Large intestine (tissue), 3 donors: ENCODE measurements at regions not wholly inside any gene's neighbourhood (a gene's known extent, or its start where the extent isn't known, plus 50 kb on each side); places are given as distances from the start of the nearest gene placed in this dataset.

ENCODE experiments used
- DNase-seq, 2 donors: peaks; one replicate each; pipeline versions ENCODE4 v3.0.0 to v3.0.0-alpha.2; 2013
- H3K27ac ChIP-seq: one replicate; pipeline ENCODE4 v1.5.1; 2013; ENCODE audit warnings: low read length
- H3K27me3 ChIP-seq: 2 replicates; pipeline ENCODE4 v1.6.1; 2013; ENCODE audit warnings: low read length; ENCODE audit not compliant: control insufficient read depth, insufficient read depth
- H3K36me3 ChIP-seq: 2 replicates; pipeline ENCODE4 v1.6.1; 2013; ENCODE audit warnings: low read length; ENCODE audit not compliant: control insufficient read depth, insufficient read depth
- H3K4me1 ChIP-seq: one replicate; pipeline ENCODE4 v1.6.1; 2013; ENCODE audit warnings: low read length; ENCODE audit not compliant: control insufficient read depth, insufficient read depth
- H3K4me3 ChIP-seq: one replicate; pipeline ENCODE4 v1.5.1; 2013; ENCODE audit warnings: low read length
- H3K9me3 ChIP-seq: one replicate; pipeline ENCODE4 v1.6.1; 2013; ENCODE audit warnings: mild to moderate bottlenecking, low read depth, low read length, moderate library complexity; ENCODE audit not compliant: control insufficient read depth
- WGBS: methylation state at CpG from one replicate; pipeline ENCODE4 v1.1.5; 2013; ENCODE audit warnings: low lambda C conversion rate; ENCODE audit not compliant: insufficient coverage; 5-methylcytosine and 5-hydroxymethylcytosine counted together

DNA sequence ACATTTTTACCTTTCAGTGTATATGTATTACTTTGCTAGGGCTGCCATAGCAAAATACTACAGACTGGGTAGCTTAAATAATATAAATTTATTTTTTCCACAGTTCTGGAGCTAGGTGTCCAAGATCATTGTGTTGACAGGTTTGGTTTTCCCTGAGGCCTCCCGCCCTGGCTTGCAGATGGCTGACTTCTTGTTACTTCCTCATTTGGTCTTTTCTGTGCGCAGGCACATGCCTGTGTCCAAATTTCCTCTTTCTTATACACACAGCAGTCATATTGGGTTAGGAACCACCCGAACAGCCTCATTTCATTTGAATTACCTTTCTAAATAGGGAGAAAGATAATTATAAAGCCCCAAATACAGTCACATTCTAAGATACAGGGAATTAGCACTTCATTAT, 521.6 kb upstream of the SORCS1 start:
- H3K27ac ChIP-seq: no peak overlapping the region
- WGBS: 83% methylated on average over 1 of the region's 3 CpGs
- no peaks in the 10 kb centered on the region for H3K27me3 ChIP-seq
- DNase-seq: no peak
- no peaks in the 10 kb centered on the region for H3K9me3 ChIP-seq
- no peaks in the 10 kb centered on the region for H3K4me1 ChIP-seq
- no peak overlapping the region for H3K4me3 ChIP-seq
- H3K36me3 ChIP-seq: no peaks in the 10 kb centered on the region

DNA sequence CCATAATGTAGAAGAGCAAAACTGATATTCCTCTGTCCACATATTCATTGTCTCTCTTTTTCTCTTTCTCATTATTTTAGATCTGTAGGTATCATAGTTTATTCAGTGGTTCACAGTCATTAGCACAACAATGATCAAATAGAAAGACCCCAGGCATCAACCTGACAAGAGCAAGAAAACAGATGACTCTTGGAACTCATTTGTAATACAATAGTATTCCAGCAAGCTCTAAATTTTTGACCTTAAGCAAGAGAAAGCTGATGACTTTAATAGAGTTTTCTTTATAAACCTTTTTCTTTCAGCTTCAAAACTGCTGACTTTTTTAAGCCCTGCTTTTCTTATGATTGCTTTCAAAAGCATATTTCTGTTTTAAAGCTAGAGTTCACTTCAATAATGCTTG, 507.5 kb upstream of the SORCS1 start:
- Histone ChIP-seq H3K4me3 (no peak overlapping the region), H3K4me1 (no peaks in the 10 kb centered on the region), H3K36me3 (no peaks in the 10 kb centered on the region), H3K27me3 (no peaks in the 10 kb centered on the region), H3K27ac (no peak overlapping the region), H3K9me3 (no peaks in the 10 kb centered on the region)
- no peak for DNase-seq

DNA sequence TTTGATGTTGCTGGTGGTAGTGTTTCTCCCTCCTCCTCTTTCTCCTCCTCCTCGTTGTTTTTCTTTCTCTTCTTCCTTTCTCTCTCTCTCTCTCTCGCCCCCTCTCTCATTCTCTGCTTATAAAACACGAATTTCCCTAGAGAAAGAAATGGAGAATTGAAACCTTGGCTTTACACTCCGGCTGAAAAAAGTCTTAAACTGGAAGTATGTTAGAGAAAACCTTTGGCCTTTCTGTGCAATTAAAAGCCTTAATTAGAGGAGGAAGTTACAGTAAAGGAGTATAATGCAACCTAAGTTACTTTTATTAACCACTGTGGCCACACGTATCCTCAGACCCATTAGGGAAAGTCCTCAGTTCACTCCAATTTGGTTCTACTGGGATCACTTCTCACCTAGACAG, 501.7 kb upstream of the SORCS1 start:
- 81% methylated on average over 4 of the region's 5 CpGs for WGBS
- DNase-seq: no peak
- no peaks in the 10 kb centered on the region for H3K27me3 ChIP-seq
- H3K4me1 ChIP-seq: no peaks in the 10 kb centered on the region
- no peak overlapping the region for H3K4me3 ChIP-seq
- H3K36me3 ChIP-seq: no peaks in the 10 kb centered on the region
- no peak overlapping the region for H3K27ac ChIP-seq
- H3K9me3 ChIP-seq: no peaks in the 10 kb centered on the region

DNA sequence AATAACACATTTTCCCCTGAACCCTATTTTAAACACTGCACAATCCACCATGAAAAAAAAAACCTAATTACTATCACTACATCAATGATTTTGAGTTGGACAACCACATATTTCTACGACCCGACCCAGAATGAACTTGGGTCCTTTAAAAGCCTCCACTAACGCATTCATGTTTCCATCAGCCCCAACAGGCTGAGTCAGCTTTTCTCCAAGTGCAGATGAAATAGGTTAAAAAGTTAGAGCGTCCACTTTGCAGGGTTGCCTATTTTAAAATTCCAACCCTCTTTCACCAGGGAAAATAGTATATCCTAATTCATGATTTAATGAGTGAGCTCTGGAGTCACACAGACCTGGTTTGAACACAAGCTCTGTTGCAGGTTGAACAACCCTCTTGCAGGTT, 501.0 kb upstream of the SORCS1 start:
- no peak overlapping the region for H3K4me3 ChIP-seq
- 100% methylated on average over 1 of the region's 4 CpGs for WGBS
- no peaks in the 10 kb centered on the region for H3K36me3 ChIP-seq
- no peaks in the 10 kb centered on the region for H3K4me1 ChIP-seq
- H3K9me3 ChIP-seq: no peaks in the 10 kb centered on the region
- no peaks in the 10 kb centered on the region for H3K27me3 ChIP-seq
- no peak overlapping the region for H3K27ac ChIP-seq
- DNase-seq: no peak

DNA sequence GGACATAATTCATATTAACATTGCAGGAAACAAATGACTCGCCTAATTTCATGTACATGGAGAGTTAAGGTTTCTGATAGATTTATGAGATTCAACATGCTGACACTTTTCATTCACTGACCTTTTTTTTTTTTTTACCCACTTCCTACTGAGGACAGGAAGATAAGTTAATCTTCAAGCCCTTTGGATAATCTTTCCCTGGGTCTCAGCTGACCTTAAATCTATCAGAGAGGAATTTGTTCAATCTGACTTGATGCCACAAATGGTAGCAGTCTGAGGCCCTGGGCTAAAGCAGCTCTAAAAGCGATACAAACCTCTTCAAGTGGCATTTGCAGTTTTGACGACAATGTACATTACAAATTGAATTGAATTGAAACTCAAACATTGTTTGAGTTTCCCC, 493.3 kb upstream of the SORCS1 start:
- 100% methylated on average over 1 of the region's 3 CpGs for WGBS
- H3K27me3 ChIP-seq: no peaks in the 10 kb centered on the region
- H3K27ac ChIP-seq: no peak overlapping the region
- no peaks in the 10 kb centered on the region for H3K9me3 ChIP-seq
- H3K4me3 ChIP-seq: no peak overlapping the region
- no peak for DNase-seq
- H3K4me1 ChIP-seq: no peaks in the 10 kb centered on the region
- no peaks in the 10 kb centered on the region for H3K36me3 ChIP-seq

DNA sequence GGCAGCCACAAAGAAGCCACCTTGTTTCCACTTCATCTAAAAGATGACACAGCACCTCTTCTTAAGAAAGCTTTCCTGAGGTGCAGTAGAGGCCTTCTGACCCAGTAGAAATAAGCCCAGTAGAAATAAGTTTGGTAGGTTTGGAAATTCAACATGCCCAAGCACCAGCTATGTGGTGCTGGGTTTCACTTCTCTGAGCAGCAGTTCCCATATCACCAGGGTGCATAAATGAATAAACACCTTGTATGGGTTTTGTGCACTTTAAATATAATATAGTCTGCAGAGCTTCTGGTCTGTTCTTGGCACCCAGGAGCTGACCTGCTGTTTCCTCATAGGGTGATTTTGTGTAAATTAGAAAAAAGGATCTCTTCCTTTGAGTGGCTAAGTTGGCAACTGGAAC, 492.4 kb upstream of the SORCS1 start:
- Histone ChIP-seq H3K36me3 (no peaks in the 10 kb centered on the region), H3K9me3 (no peaks in the 10 kb centered on the region), H3K27me3 (no peaks in the 10 kb centered on the region), H3K4me1 (no peaks in the 10 kb centered on the region), H3K4me3 (no peak overlapping the region), H3K27ac (no peak overlapping the region)
- DNase-seq: no peak

DNA sequence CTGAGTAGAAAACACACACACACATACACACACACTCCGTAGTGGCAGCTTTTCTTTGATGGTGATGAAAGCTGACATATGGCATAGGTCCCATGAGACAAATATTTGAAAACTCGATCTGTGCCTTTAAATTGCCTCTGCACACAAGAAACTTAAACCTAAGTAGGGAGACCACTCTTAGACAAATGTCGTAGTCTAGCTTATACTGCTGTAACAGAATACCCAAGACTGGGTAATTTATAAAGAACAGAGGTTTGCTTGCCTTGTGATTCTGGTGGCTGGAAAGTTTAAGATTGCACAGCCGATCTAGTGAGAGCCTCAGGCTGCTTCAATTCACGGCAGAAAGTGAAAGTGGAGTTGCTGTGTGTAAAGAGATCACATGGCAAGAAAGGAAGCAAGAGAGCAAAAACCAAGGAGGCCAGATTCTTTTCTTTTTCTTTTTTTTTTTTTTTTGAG, 489.4 kb upstream of the SORCS1 start:
- WGBS: no CpG with 5 or more reads among the region's 5 CpGs
- peak in 1 of 2 donors; percentile 2 for DNase-seq
- Histone ChIP-seq H3K27ac (no peak overlapping the region), H3K4me3 (no peak overlapping the region), H3K9me3 (no peaks in the 10 kb centered on the region), H3K27me3 (no peaks in the 10 kb centered on the region), H3K4me1 (no peaks in the 10 kb centered on the region), H3K36me3 (no peaks in the 10 kb centered on the region)

DNA sequence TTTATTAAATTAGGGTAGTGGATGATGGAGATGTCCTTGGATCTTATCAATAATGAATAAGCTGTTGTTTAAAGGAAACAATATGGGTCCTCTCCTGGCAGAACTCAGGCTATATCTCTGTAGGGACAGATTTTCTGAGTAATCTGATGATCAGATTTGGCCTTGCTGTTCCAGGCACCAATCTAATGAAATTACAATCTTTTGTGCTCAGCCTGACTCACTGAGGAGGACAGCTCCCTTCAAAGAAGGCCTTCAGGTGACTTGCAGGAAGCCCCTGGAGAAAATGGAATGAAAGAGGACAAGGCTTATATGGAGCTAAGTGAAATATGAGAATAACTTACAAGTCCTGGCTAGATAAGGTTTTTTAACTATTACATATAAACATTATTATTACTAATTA, 486.4 kb upstream of the SORCS1 start:
- DNase-seq: no peak
- no peak overlapping the region for H3K27ac ChIP-seq
- no peaks in the 10 kb centered on the region for H3K27me3 ChIP-seq
- H3K36me3 ChIP-seq: no peaks in the 10 kb centered on the region
- H3K4me3 ChIP-seq: no peak overlapping the region
- H3K9me3 ChIP-seq: no peaks in the 10 kb centered on the region
- H3K4me1 ChIP-seq: no peaks in the 10 kb centered on the region

DNA sequence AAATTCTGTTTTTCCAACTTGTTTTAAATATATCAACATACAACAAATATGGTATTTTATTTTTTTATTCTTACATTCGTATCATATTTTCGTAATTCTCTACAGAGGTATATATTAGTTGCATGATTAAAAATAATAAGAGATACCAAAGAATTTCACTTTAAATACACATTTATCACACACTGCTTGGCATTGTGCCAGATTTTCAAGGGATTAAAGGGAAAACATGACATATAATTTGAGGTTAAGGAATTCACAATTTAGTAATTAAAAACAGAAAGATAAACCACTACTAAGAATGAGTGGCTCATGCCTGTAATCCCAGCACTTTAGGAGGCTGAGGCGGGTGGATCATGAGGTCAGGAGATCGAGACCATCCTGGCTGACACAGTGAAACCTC, 484.7 kb upstream of the SORCS1 start:
- 88% methylated on average over 2 of the region's 4 CpGs for WGBS
- no peak overlapping the region for H3K4me3 ChIP-seq
- no peaks in the 10 kb centered on the region for H3K36me3 ChIP-seq
- no peak for DNase-seq
- H3K27me3 ChIP-seq: no peaks in the 10 kb centered on the region
- H3K4me1 ChIP-seq: no peaks in the 10 kb centered on the region
- H3K27ac ChIP-seq: no peak overlapping the region
- no peaks in the 10 kb centered on the region for H3K9me3 ChIP-seq

DNA sequence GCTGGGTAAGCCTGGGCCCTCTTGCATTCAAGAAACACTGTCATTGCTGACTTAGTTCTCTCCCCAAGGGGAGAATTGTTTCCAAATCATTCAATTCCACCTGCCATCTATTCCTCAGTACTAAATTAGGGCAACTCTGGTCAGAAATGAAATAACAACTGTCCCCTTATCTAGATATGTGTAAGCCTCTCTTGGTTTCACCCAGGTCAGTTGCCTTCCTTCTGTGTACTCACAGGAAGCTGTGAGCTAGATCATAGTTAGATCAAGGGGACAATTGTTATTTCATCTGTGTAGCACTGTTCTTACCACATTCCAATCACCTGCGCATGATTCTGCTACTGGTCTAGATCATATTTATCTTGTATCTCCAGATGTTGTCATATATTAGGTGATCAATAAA, 483.0 kb upstream of the SORCS1 start:
- H3K4me1 ChIP-seq: no peaks in the 10 kb centered on the region
- no peak overlapping the region for H3K4me3 ChIP-seq
- no peaks in the 10 kb centered on the region for H3K27me3 ChIP-seq
- no peaks in the 10 kb centered on the region for H3K9me3 ChIP-seq
- no CpG with 5 or more reads among the region's 1 CpG for WGBS
- H3K27ac ChIP-seq: no peak overlapping the region
- H3K36me3 ChIP-seq: no peaks in the 10 kb centered on the region
- DNase-seq: no peak

DNA sequence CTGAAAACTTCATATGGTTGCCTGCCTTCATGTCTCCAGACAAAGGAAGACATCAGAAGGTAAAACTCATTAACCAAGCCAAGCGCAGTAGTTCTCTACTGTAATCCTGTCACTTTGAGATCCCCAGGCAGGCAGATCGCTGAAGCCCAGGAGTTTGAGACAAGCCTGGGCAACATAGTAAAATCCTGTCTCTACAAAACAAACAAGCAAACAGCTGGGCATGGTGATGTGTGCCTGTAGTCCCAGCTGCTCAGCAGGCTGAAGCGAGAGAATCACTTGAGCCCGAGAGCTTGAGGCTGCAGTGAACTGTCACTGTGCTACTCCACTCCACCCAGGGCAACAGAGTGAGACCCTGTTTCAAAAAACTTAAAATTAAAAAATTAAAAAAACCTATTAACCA, 467.4 kb upstream of the SORCS1 start:
- H3K9me3 ChIP-seq: no peaks in the 10 kb centered on the region
- no peak overlapping the region for H3K4me3 ChIP-seq
- H3K36me3 ChIP-seq: no peaks in the 10 kb centered on the region
- no CpG with 5 or more reads among the region's 4 CpGs for WGBS
- no peaks in the 10 kb centered on the region for H3K27me3 ChIP-seq
- no peaks in the 10 kb centered on the region for H3K4me1 ChIP-seq
- no peak for DNase-seq
- no peak overlapping the region for H3K27ac ChIP-seq
